Trophoblast cell (in vitro differentiated cells and primary cell): ENCODE measurements at regions not wholly inside any gene's neighbourhood (a gene's known extent, or its start where the extent isn't known, plus 50 kb on each side); places are given as distances from the start of the nearest gene placed in this dataset.
A peak's percentile ranks its signal among the peaks of the same experiment; 100 is the strongest.
"Not testable (repeated sequence)": the region's sequence is repeated elsewhere in the genome, so short reads cannot be mapped to it uniquely, and the experiment has no call there.

ENCODE experiments used
- DNase-seq, 2 donors: peaks; one replicate each; pipeline ENCODE4 v3.0.0-alpha.2; 2016
- H2AFZ ChIP-seq: 2 replicates; pipeline ENCODE4 v1.6.1; 2013; ENCODE audit warnings: low read length, moderate library complexity, mild to moderate bottlenecking; ENCODE audit not compliant: insufficient read depth, poor library complexity
- H2AK5ac ChIP-seq: 2 replicates; pipeline ENCODE4 v1.6.1; 2013; ENCODE audit warnings: mild to moderate bottlenecking, low read length
- H2BK120ac ChIP-seq: 2 replicates; pipeline ENCODE4 v1.6.1; 2013; ENCODE audit warnings: low read length, mild to moderate bottlenecking, moderate library complexity; ENCODE audit not compliant: insufficient read depth, poor library complexity
- H2BK12ac ChIP-seq: 2 replicates; pipeline ENCODE4 v1.6.1; 2013; ENCODE audit warnings: mild to moderate bottlenecking, low read length, moderate library complexity
- H2BK5ac ChIP-seq: 2 replicates; pipeline ENCODE4 v1.6.1; 2013; ENCODE audit warnings: low read length, low read depth, moderate library complexity, mild to moderate bottlenecking; ENCODE audit not compliant: poor library complexity
- H3K14ac ChIP-seq: 2 replicates; pipeline ENCODE4 v1.6.1; 2013; ENCODE audit warnings: mild to moderate bottlenecking, low read length
- H3K18ac ChIP-seq: 2 replicates; pipeline ENCODE4 v1.6.1; 2013; ENCODE audit warnings: mild to moderate bottlenecking, low read length
- H3K23ac ChIP-seq: 2 replicates; pipeline ENCODE4 v1.6.1; 2013; ENCODE audit warnings: low read length
- H3K27ac ChIP-seq: 2 replicates; pipeline ENCODE4 v1.5.1; 2013; ENCODE audit warnings: low read depth, mild to moderate bottlenecking, inconsistent platforms, low read length, moderate library complexity
- H3K27me3 ChIP-seq: 2 replicates; pipeline ENCODE4 v1.6.1; 2013; ENCODE audit warnings: inconsistent platforms, mild to moderate bottlenecking, low read length, moderate library complexity; ENCODE audit not compliant: insufficient read depth
- H3K36me3 ChIP-seq, 2 experiments: 1 replicate in 1 of 2; 2 replicates in 1 of 2; pipeline ENCODE4 v1.6.1; 2013; ENCODE audit warnings: low read length in 2 of 2, mild to moderate bottlenecking in 2 of 2, moderate library complexity in 1 of 2; ENCODE audit not compliant: insufficient read depth in 2 of 2, control insufficient read depth in 1 of 2
- H3K4ac ChIP-seq: 2 replicates; pipeline ENCODE4 v1.6.1; 2013; ENCODE audit warnings: low read depth, mild to moderate bottlenecking, low read length, moderate library complexity
- H3K4me1 ChIP-seq, 2 experiments: 1 replicate in 1 of 2; 2 replicates in 1 of 2; pipeline ENCODE4 v1.6.1; 2013; ENCODE audit warnings: low read length in 2 of 2, mild to moderate bottlenecking in 2 of 2, moderate library complexity in 1 of 2; ENCODE audit not compliant: insufficient read depth in 2 of 2, control insufficient read depth in 1 of 2
- H3K4me2 ChIP-seq: 2 replicates; pipeline ENCODE4 v1.6.1; 2013; ENCODE audit warnings: inconsistent platforms, mild to moderate bottlenecking, low read length, moderate library complexity
- H3K4me3 ChIP-seq: 2 replicates; pipeline ENCODE4 v1.5.1; 2013; ENCODE audit warnings: mild to moderate bottlenecking, low read depth, low read length, inconsistent platforms
- H3K79me1 ChIP-seq: one replicate; pipeline ENCODE4 v1.6.1; 2013; ENCODE audit warnings: low read length
- H3K79me2 ChIP-seq: 2 replicates; pipeline ENCODE4 v1.6.1; 2013; ENCODE audit warnings: low read length, mild to moderate bottlenecking; ENCODE audit not compliant: control insufficient read depth, insufficient read depth, poor library complexity
- H3K9ac ChIP-seq: 2 replicates; pipeline ENCODE4 v1.6.1; 2013; ENCODE audit warnings: mild to moderate bottlenecking, low read length
- H3K9me3 ChIP-seq: 2 replicates; pipeline ENCODE4 v1.6.1; 2013; ENCODE audit warnings: low read depth, mild to moderate bottlenecking, control low read depth, inconsistent platforms, low read length; ENCODE audit not compliant: insufficient read depth
- H4K12ac ChIP-seq: 2 replicates; pipeline ENCODE4 v1.6.1; 2013; ENCODE audit warnings: low read depth, mild to moderate bottlenecking, low read length, moderate library complexity
- H4K8ac ChIP-seq: 2 replicates; pipeline ENCODE4 v1.6.1; 2013; ENCODE audit warnings: low read depth, mild to moderate bottlenecking, low read length, moderate library complexity
- H4K91ac ChIP-seq: one replicate; pipeline ENCODE4 v1.6.1; 2013; ENCODE audit warnings: low read depth, mild to moderate bottlenecking, low read length, moderate library complexity
- WGBS: extraction: QIAGEN DNeasy Blood & Tissue Kit; methylation state at CpG from one replicate; pipeline ENCODE4 v1.1.7; 2013; ENCODE audit warnings: missing lambda C conversion rate; ENCODE audit not compliant: insufficient read length, insufficient coverage; ENCODE audit errors: extremely low coverage; 5-methylcytosine and 5-hydroxymethylcytosine counted together

GRCh38 chr15:77904901-77905300 lies 172.6 kb downstream of the TBC1D2B start:
- H3K4ac ChIP-seq = no peak overlapping the region
- H4K12ac ChIP-seq = no peak overlapping the region
- H3K27ac ChIP-seq = no peak overlapping the region
- no peak overlapping the region for H2BK5ac ChIP-seq
- H3K27me3 ChIP-seq = no peaks in the 10 kb centered on the region
- H3K4me1 ChIP-seq = peaks cover 3 to 6% of the 10 kb centered on the region in 2 experiments
- peaks cover 2% of the 10 kb centered on the region for H3K9me3 ChIP-seq
- no peaks in the 10 kb centered on the region for H3K79me2 ChIP-seq
- no peak for DNase-seq
- H3K4me3 ChIP-seq = no peak overlapping the region
- no peak overlapping the region for H3K14ac ChIP-seq
- H3K9ac ChIP-seq = no peak overlapping the region
- H2BK12ac ChIP-seq = no peak overlapping the region
- H4K8ac ChIP-seq = no peak overlapping the region
- H3K23ac ChIP-seq = no peak overlapping the region
- no peaks in the 10 kb centered on the region for H3K79me1 ChIP-seq
- H2BK120ac ChIP-seq = no peak overlapping the region
- no CpG with 5 or more reads among the region's 5 CpGs for WGBS
- H3K18ac ChIP-seq = no peak overlapping the region
- H3K4me2 ChIP-seq = no peak overlapping the region
- H4K91ac ChIP-seq = no peak overlapping the region
- H3K36me3 ChIP-seq = no peaks in the 10 kb centered on the region
- H2AK5ac ChIP-seq = no peak overlapping the region
- no peak overlapping the region for H2AFZ ChIP-seq

- no peak overlapping the region for H3K4me2 ChIP-seq
- H3K9ac ChIP-seq = no peak overlapping the region
- no peak overlapping the region for H2BK120ac ChIP-seq
- H2AFZ ChIP-seq = no peak overlapping the region
- H3K79me1 ChIP-seq = no peaks in the 10 kb centered on the region
- no peak overlapping the region for H4K8ac ChIP-seq
- no peak overlapping the region for H2AK5ac ChIP-seq
- no peak overlapping the region for H2BK5ac ChIP-seq
- H3K36me3 ChIP-seq = no peaks in the 10 kb centered on the region
- no peak for DNase-seq
- peaks cover 3 to 6% of the 10 kb centered on the region in 2 experiments for H3K4me1 ChIP-seq
- peaks cover 2% of the 10 kb centered on the region for H3K9me3 ChIP-seq
- no peak overlapping the region for H4K91ac ChIP-seq
- no peak overlapping the region for H3K27ac ChIP-seq
- H3K4ac ChIP-seq = no peak overlapping the region
- H3K14ac ChIP-seq = no peak overlapping the region
- no CpG with 5 or more reads among the region's 5 CpGs for WGBS
- H4K12ac ChIP-seq = no peak overlapping the region
- H3K4me3 ChIP-seq = no peak overlapping the region
- no peaks in the 10 kb centered on the region for H3K27me3 ChIP-seq
- H3K18ac ChIP-seq = no peak overlapping the region
- H2BK12ac ChIP-seq = no peak overlapping the region
- no peak overlapping the region for H3K23ac ChIP-seq
- H3K79me2 ChIP-seq = no peaks in the 10 kb centered on the region
Measured at GRCh38 chr15:77904436-77904821, 173.1 kb downstream of the TBC1D2B start.

GRCh38 chr15:77903761-77904435 lies 173.6 kb downstream of the TBC1D2B start:
- no CpG with 5 or more reads among the region's 30 CpGs for WGBS
- H3K9ac ChIP-seq, H3K23ac ChIP-seq, H3K36me3 ChIP-seq, H2AK5ac ChIP-seq, H4K91ac ChIP-seq, H2BK12ac ChIP-seq, H2AFZ ChIP-seq, H3K27me3 ChIP-seq, H3K79me2 ChIP-seq, H3K79me1 ChIP-seq, DNase-seq, H2BK5ac ChIP-seq, H3K27ac ChIP-seq, H3K9me3 ChIP-seq, H3K18ac ChIP-seq, H3K4ac ChIP-seq, H3K4me1 ChIP-seq, H3K4me3 ChIP-seq, H4K12ac ChIP-seq, H2BK120ac ChIP-seq, H3K4me2 ChIP-seq, H4K8ac ChIP-seq, H3K14ac ChIP-seq: not testable (repeated sequence)

GRCh38 chr15:77902921-77903760 lies 174.4 kb downstream of the TBC1D2B start:
- H4K12ac ChIP-seq, H3K79me1 ChIP-seq, H3K14ac ChIP-seq, H2BK5ac ChIP-seq, H3K9me3 ChIP-seq, H3K79me2 ChIP-seq, H3K4ac ChIP-seq, H3K36me3 ChIP-seq, H3K27me3 ChIP-seq, H3K27ac ChIP-seq, H3K4me2 ChIP-seq, H3K23ac ChIP-seq, H3K18ac ChIP-seq, H4K8ac ChIP-seq, H2AFZ ChIP-seq, H2AK5ac ChIP-seq, H2BK120ac ChIP-seq, H3K4me1 ChIP-seq, H4K91ac ChIP-seq, H3K9ac ChIP-seq, H2BK12ac ChIP-seq, H3K4me3 ChIP-seq: not testable (repeated sequence)
- DNase-seq = peak in 1 of 2 donors; percentile 2
- no CpG with 5 or more reads among the region's 13 CpGs for WGBS
